ENCODE measurements at regions not wholly inside any gene's neighbourhood (a gene's known extent, or its start where the extent isn't known, plus 50 kb on each side); places are given as distances from the start of the nearest gene placed in this dataset.

- Mint-ChIP-seq H3K4me3 (ENCODE audit: unreplicated experiment) (no peak overlapping the region), H3K9me3 (ENCODE audit: unreplicated experiment) (peaks cover 7% of the 10 kb centered on the region), H3K36me3 (ENCODE audit: low read depth, unreplicated experiment) (no peaks in the 10 kb centered on the region), H3K27ac (ENCODE audit: unreplicated experiment) (no peak overlapping the region), H3K27me3 (ENCODE audit: low read depth, unreplicated experiment) (no peaks in the 10 kb centered on the region), H3K4me1 (ENCODE audit: low read depth, unreplicated experiment) (no peaks in the 10 kb centered on the region)
- Histone ChIP-seq H2AFZ (ENCODE audit: low read depth, low read length) (no peak overlapping the region), H3K27ac (ENCODE audit: low read depth, low read length) (no peak overlapping the region), H3K36me3 (ENCODE audit: insufficient read depth, low read length) (no peaks in the 10 kb centered on the region), H3K4me2 (ENCODE audit: low read length) (no peak overlapping the region), H3K79me2 (ENCODE audit: insufficient read depth, low read length) (no peaks in the 10 kb centered on the region), H3K9ac (ENCODE audit: low read length) (no peak overlapping the region), H4K20me1 (ENCODE audit: insufficient read depth, low read length) (no peaks in the 10 kb centered on the region), H3K9me3 (ENCODE audit: insufficient read depth, low read depth, low read length) (no peaks in the 10 kb centered on the region), H3K27me3 (ENCODE audit: insufficient read depth, low read length) (no peaks in the 10 kb centered on the region), H3K4me1 (ENCODE audit: insufficient read depth, low read length) (no peaks in the 10 kb centered on the region), H3K4me3 (ENCODE audit: insufficient read depth, low read depth, low read length) (no peak overlapping the region)
- no peak for TF ChIP-seq CTCF (IDR thresholded peaks at IDR 0.05; ENCODE audit: insufficient read depth, low read depth, low read length)
- TF ChIP-seq EZH2 (IDR thresholded peaks at IDR 0.05; ENCODE audit: insufficient read depth, low read length) = no peak
- DNase-seq (ENCODE audit: low read depth) (no peak), FAIRE-seq (no peak)
Observed at GRCh38 chr4:179762840-179763239, 2320.6 kb upstream of the AGA start.

GRCh38 chr4:179766938-179767337 lies 2324.7 kb upstream of the AGA start:
- Mint-ChIP-seq H3K27ac (ENCODE audit: unreplicated experiment) (no peak overlapping the region), H3K27me3 (ENCODE audit: low read depth, unreplicated experiment) (no peaks in the 10 kb centered on the region), H3K4me3 (ENCODE audit: unreplicated experiment) (no peak overlapping the region), H3K4me1 (ENCODE audit: low read depth, unreplicated experiment) (no peaks in the 10 kb centered on the region), H3K36me3 (ENCODE audit: low read depth, unreplicated experiment) (no peaks in the 10 kb centered on the region), H3K9me3 (ENCODE audit: unreplicated experiment) (peaks cover 5% of the 10 kb centered on the region)
- Histone ChIP-seq H3K4me2 (ENCODE audit: low read length) (no peak overlapping the region), H3K9ac (ENCODE audit: low read length) (no peak overlapping the region), H3K79me2 (ENCODE audit: insufficient read depth, low read length) (no peaks in the 10 kb centered on the region), H2AFZ (ENCODE audit: low read depth, low read length) (no peak overlapping the region), H3K9me3 (ENCODE audit: insufficient read depth, low read depth, low read length) (no peaks in the 10 kb centered on the region), H3K27ac (ENCODE audit: low read depth, low read length) (no peak overlapping the region), H4K20me1 (ENCODE audit: insufficient read depth, low read length) (no peaks in the 10 kb centered on the region), H3K36me3 (ENCODE audit: insufficient read depth, low read length) (no peaks in the 10 kb centered on the region), H3K4me1 (ENCODE audit: insufficient read depth, low read length) (no peaks in the 10 kb centered on the region), H3K4me3 (ENCODE audit: insufficient read depth, low read depth, low read length) (no peak overlapping the region), H3K27me3 (ENCODE audit: insufficient read depth, low read length) (no peaks in the 10 kb centered on the region)
- FAIRE-seq (peak; percentile 23), DNase-seq (ENCODE audit: low read depth) (no peak)
- TF ChIP-seq EZH2 (IDR thresholded peaks at IDR 0.05; ENCODE audit: insufficient read depth, low read length) = no peak
- TF ChIP-seq CTCF (IDR thresholded peaks at IDR 0.05; ENCODE audit: insufficient read depth, low read depth, low read length) = no peak

- Mint-ChIP-seq H3K4me3 (ENCODE audit: unreplicated experiment) (no peak overlapping the region), H3K27ac (ENCODE audit: unreplicated experiment) (no peak overlapping the region), H3K9me3 (ENCODE audit: unreplicated experiment) (no peaks in the 10 kb centered on the region), H3K27me3 (ENCODE audit: low read depth, unreplicated experiment) (no peaks in the 10 kb centered on the region), H3K36me3 (ENCODE audit: low read depth, unreplicated experiment) (no peaks in the 10 kb centered on the region), H3K4me1 (ENCODE audit: low read depth, unreplicated experiment) (no peaks in the 10 kb centered on the region)
- no peak overlapping the region for H2AFZ ChIP-seq (ENCODE audit: low read depth, low read length)
- no peaks in the 10 kb centered on the region for H4K20me1 ChIP-seq (ENCODE audit: insufficient read depth, low read length)
- no peak overlapping the region for H3K9ac ChIP-seq (ENCODE audit: low read length)
- H3K9me3 ChIP-seq (ENCODE audit: insufficient read depth, low read depth, low read length) = no peaks in the 10 kb centered on the region
- H3K27me3 ChIP-seq (ENCODE audit: insufficient read depth, low read length) = no peaks in the 10 kb centered on the region
- FAIRE-seq (no peak), DNase-seq (ENCODE audit: low read depth) (no peak)
- no peak overlapping the region for H3K4me2 ChIP-seq (ENCODE audit: low read length)
- H3K36me3 ChIP-seq (ENCODE audit: insufficient read depth, low read length) = no peaks in the 10 kb centered on the region
- no peak overlapping the region for H3K4me3 ChIP-seq (ENCODE audit: insufficient read depth, low read depth, low read length)
- no peaks in the 10 kb centered on the region for H3K79me2 ChIP-seq (ENCODE audit: insufficient read depth, low read length)
- no peaks in the 10 kb centered on the region for H3K4me1 ChIP-seq (ENCODE audit: insufficient read depth, low read length)
- no peak overlapping the region for H3K27ac ChIP-seq (ENCODE audit: low read depth, low read length)
- no peak for TF ChIP-seq CTCF (IDR thresholded peaks at IDR 0.05; ENCODE audit: insufficient read depth, low read depth, low read length)
- TF ChIP-seq EZH2 (IDR thresholded peaks at IDR 0.05; ENCODE audit: insufficient read depth, low read length) = no peak
Observed at GRCh38 chr4:179768996-179769395, 2326.8 kb upstream of the AGA start.
